ENCODE measurements at regions not wholly inside any gene's neighbourhood (a gene's known extent, or its start where the extent isn't known, plus 50 kb on each side); places are given as distances from the start of the nearest gene placed in this dataset.

- TF ChIP-seq SIN3A (IDR thresholded peaks at IDR 0.05; ENCODE audit: borderline replicate concordance, insufficient read depth, low read length), result no peak
- TF ChIP-seq, protein P1, sequence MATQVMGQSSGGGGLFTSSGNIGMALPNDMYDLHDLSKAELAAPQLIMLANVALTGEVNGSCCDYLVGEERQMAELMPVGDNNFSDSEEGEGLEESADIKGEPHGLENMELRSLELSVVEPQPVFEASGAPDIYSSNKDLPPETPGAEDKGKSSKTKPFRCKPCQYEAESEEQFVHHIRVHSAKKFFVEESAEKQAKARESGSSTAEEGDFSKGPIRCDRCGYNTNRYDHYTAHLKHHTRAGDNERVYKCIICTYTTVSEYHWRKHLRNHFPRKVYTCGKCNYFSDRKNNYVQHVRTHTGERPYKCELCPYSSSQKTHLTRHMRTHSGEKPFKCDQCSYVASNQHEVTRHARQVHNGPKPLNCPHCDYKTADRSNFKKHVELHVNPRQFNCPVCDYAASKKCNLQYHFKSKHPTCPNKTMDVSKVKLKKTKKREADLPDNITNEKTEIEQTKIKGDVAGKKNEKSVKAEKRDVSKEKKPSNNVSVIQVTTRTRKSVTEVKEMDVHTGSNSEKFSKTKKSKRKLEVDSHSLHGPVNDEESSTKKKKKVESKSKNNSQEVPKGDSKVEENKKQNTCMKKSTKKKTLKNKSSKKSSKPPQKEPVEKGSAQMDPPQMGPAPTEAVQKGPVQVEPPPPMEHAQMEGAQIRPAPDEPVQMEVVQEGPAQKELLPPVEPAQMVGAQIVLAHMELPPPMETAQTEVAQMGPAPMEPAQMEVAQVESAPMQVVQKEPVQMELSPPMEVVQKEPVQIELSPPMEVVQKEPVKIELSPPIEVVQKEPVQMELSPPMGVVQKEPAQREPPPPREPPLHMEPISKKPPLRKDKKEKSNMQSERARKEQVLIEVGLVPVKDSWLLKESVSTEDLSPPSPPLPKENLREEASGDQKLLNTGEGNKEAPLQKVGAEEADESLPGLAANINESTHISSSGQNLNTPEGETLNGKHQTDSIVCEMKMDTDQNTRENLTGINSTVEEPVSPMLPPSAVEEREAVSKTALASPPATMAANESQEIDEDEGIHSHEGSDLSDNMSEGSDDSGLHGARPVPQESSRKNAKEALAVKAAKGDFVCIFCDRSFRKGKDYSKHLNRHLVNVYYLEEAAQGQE (IDR thresholded peaks at IDR 0.05; ENCODE audit: insufficient read depth in 1 of 2, low read depth in 2 of 2, low read length in 2 of 2), result no peak
Observed at GRCh38 chr6:100105919-100106529, 112.0 kb upstream of the MCHR2 start.
